B cell (primary cell): ENCODE measurements at regions not wholly inside any gene's neighbourhood (a gene's known extent, or its start where the extent isn't known, plus 50 kb on each side); places are given as distances from the start of the nearest gene placed in this dataset.

Experiments used
- EZH2 ChIP-seq: IDR thresholded peaks from 2 replicates; pipeline ENCODE4 v1.6.1; 2012; ENCODE audit warnings: borderline replicate concordance, low read depth, mild to moderate bottlenecking, moderate library complexity, low read length; ENCODE audit not compliant: insufficient read depth, poor library complexity, severe bottlenecking
- TF ChIP-seq, protein P1 (sequence below): fragments of 200-600 bp; IDR thresholded peaks from one replicate; pipeline ENCODE4 v1.8.0; 2022; ENCODE audit warnings: antibody characterized with exemption, mild to moderate bottlenecking

DNA sequence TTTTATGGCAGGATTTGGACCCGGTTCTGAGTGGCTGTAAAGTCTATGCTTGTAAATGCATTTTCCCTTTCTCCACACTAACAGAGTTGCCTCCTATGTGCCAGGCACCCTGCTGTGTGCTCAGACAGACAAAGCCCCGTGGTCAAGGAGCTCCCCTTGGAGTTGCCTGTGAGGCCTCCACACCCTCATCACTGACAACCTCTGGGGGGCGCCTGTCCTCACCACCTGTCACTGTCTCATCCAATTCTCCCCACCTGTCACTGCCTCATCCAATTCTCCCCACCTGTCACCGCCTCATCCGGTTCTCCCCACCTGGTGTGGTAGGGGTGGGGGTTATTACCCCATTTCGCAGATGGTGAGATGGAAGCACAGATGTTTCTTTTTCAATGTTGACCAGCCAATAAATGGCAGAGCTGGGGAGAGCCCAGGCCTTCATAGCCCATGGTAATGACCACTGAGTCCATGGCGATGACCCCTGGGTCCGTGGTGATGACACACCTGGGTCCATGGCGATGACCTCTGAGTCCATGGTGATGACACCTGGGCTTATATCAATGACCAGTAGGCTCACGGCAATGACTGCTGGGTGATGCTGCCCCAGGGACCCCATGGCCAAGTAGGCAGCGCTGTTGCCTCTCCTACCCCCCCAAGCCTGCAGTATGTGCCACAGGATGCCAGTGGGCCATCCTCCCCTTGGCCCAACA, 150.1 kb downstream of the IRF8 start:
- no peak for TF ChIP-seq EZH2
- TF ChIP-seq, protein P1, sequence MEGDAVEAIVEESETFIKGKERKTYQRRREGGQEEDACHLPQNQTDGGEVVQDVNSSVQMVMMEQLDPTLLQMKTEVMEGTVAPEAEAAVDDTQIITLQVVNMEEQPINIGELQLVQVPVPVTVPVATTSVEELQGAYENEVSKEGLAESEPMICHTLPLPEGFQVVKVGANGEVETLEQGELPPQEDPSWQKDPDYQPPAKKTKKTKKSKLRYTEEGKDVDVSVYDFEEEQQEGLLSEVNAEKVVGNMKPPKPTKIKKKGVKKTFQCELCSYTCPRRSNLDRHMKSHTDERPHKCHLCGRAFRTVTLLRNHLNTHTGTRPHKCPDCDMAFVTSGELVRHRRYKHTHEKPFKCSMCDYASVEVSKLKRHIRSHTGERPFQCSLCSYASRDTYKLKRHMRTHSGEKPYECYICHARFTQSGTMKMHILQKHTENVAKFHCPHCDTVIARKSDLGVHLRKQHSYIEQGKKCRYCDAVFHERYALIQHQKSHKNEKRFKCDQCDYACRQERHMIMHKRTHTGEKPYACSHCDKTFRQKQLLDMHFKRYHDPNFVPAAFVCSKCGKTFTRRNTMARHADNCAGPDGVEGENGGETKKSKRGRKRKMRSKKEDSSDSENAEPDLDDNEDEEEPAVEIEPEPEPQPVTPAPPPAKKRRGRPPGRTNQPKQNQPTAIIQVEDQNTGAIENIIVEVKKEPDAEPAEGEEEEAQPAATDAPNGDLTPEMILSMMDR = no peak
